NCI-H1417 treated with DMSO at 0.1 percent for 48 hours (cell line): ENCODE measurements at regions not wholly inside any gene's neighbourhood (a gene's known extent, or its start where the extent isn't known, plus 50 kb on each side); places are given as distances from the start of the nearest gene placed in this dataset.
"Not testable (repeated sequence)": the region's sequence is repeated elsewhere in the genome, so short reads cannot be mapped to it uniquely, and the experiment has no call there.

ENCODE experiments used
- DNase-seq: peaks from one replicate; lab custom pipeline; 2025; lab: John Stamatoyannopoulos, UW

DNA sequence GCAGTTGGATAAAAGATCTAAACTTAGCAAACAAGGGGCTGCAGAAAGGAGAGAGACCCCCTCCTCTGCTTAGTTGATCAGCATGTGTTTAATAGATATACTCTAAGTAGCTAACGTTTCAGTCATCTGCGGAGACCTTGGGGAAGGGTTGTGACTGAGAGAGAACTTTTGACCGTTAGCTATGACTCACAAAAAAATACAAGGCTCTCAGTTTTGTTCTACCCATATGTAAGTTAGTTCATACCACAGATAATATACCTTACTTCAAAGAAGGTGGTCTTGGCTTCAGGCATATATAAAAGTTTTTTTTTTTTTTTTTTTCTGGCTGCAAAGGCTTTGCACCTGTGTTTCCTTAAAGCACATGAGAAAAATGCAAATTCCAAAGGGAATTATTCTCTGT lies 258.9 kb downstream of the GJA1 start:
- DNase-seq, result no peak

DNA sequence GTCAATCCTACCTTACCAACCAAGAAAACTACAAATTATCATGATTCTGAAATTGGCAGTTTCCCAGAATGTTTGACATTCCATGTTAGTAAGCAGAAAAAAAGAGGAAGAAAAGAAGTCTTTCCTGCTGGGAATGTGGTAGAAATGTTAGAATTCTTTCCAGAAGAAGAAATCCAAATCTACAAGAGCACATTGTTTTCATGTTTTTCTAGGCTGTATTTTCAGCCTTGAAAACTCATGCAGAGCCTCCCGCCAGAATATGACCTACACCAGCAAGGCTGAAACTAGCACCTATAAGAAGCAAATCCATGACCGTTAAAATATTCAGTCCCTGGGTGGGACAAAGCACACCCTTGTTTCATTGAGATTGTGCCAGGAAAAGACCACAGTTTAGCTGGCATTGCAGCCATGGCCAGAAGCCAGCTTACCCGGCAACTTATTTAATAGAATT lies 259.4 kb downstream of the GJA1 start:
- DNase-seq, result no peak

DNA sequence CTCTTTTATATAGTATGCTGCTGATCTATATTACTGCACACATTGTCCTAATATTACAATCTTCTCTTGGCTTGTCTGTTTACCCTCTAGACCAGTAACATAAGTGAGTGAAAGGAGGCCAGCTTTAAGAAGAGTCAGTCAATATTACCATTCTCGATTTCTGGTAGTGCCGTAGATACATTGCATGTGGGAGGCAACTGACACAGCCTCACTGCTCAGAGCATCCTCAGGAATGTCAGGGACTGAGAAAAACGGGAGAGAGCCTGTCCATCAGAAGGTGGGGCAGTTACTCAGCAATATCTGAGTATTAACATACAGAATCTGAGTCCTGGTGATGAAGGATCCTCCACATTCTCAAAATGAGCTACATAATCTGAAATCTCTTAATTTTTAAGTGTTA lies 259.9 kb downstream of the GJA1 start:
- DNase-seq, result no peak

DNA sequence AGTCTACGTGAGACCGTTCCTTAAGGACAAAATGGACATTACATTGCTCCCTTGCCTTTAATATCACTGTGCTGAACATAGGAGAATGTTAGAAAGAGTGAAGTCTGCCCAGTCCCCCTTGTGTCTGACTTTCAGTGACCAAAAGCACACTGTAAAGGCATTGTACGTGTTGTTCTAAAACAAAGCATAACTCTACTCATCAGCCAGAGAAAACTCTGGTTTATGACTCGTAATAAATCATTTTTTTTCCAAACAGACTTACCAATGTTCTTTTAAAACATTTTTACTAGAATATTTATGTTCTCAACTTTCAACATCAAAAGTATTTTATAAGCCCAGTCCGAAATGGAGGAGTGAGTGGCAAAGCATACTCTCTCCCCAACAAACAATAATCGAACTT lies 262.5 kb downstream of the GJA1 start:
- no peak for DNase-seq

DNA sequence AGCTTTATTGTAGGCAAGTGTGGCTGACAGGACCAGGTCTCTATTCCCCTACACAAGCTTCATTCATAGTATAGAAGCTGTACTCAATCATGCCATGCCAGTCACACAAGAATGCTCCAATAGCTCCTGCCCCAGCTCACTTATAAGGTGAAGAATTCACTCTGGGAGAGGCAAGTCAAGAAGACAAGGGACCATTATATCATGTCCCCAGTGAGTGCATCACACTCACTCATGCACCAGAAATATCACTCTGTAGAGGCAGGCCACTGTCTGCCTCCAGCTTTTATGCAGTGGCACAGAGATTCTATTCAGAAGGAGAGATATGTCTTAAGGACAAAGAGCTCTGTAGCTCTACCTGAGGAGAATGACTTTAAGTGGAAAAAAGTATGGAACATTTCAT lies 263.2 kb downstream of the GJA1 start:
- DNase-seq, result no peak

DNA sequence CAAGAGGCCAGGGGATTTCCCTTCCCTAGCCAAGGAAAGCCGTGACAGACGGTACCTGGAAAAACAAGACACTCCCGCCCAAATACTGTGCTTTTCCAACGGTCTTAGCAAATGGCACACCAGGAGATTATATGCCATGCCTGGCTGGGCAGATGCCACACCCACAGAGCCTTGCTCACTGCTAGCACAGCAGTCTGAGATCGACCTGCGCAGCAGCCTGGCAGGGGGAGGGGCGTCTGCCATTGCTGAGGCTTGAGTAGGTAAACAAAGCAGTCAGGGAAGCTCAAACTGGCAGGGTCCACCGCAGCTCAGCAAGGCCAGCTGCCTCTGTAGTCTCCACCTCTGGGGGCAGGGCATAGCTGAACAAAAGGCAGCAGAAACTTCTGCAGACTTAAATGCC lies 267.7 kb downstream of the GJA1 start:
- not testable (repeated sequence) for DNase-seq

DNA sequence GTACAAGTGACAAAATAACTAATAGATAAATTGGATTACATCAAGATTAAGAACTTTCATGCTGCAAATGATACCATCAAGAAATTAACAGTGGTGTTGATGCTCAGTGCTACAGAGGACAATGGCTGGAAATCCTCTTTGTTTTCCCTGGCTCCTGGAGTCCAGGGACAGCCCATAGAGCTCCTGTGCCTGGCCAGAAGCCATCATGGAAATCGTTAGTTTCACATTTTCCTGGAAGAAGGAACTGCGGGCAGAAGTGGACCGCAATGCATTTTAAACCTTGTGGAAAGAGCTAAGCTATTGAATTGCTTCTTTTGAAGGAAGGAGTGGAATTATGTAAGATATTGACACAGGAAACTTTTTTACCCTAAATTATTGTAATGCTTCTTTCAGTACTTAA lies 276.0 kb downstream of the GJA1 start:
- DNase-seq, result no peak

DNA sequence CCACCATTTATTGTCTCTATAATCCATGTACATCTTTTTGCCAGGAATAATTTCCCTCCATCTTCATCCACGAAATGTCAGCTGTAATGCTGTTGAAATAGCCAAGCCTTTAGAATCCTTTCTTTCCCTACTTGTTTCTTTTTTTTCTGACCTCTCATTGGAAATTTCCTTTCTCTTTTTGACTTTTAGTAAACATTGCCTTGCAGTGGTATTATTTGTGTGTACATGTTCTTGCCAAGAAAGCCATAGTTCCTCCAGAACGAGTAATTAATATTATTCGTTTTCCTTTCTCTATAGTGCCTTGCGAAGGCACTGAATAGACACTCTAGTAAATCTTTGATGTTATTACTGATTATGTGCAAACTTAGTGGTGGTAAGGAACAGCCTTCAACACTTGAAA lies 282.2 kb downstream of the GJA1 start:
- DNase-seq, result no peak

DNA sequence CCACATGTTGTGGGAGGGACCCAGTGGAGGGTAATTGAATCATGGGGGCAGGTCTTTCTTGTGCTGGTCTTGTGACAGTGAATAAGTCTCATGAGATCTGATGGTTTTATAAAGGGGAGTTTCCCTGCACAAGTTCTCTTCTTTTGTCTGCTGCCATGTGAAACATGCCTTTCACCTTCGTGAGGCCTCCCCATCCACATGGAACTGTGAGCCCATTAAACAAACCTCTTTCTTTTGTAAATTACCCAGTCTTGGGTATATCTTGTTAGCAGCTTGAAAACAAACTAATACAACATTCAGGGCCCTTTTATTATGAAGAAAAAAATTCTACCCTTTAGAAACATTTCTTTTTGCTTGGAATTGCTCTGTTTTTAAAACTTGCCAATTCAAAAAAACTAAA lies 285.4 kb downstream of the GJA1 start:
- DNase-seq, result not testable (repeated sequence)

DNA sequence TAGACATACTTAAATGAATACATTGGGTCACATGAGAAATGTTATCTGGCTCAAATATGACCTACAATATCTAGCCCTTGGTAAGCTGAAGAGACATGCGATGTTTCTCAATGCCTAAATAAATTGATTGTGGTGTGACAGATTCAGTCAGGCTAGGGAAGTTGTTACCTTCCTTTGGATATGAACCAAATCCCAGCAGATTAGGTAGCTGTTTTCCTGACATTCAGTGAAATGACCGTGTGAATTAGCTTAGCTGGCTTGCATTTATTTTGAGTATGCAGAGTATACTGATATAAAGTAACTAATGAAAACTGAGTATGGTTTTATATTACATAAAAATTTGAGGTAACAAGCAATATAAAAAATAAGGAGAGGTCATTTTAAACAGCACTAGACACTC lies 288.2 kb downstream of the GJA1 start:
- no peak for DNase-seq

DNA sequence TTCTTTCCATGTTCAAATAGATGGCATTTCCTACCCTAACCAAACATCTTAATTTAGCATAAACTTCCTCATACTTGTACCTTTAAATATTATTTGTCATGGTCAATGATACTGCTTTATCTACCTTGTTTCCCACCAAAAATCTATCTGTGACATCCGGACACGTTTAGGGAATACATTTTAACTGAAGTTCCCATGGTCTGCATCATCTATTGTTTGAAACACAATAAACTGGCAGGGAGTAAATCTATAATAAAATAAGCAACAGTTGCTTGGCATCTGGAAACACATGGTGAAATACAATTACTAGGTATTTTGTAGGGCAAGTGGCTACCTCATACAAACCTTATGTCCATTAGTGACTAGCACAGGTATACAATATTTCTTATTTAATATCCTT lies 289.1 kb downstream of the GJA1 start:
- no peak for DNase-seq

DNA sequence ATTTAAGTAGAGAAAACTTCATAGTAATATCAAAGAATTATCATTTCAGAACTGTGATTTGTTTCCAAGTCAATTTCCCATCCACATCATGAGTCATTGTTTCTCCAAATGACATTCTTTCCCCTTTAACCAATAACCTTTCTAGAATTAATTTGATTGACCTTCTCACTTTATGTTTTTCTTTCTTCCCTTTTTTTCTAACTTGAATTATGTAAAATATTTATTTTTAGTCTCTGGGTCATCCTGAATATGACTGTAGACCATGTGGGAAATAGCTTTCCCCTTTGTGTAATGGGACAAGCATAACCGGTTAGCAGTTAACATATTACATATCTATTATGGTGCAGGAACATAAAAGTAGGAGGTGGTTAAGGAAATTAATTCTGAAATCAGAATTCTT lies 291.1 kb downstream of the GJA1 start:
- no peak for DNase-seq

DNA sequence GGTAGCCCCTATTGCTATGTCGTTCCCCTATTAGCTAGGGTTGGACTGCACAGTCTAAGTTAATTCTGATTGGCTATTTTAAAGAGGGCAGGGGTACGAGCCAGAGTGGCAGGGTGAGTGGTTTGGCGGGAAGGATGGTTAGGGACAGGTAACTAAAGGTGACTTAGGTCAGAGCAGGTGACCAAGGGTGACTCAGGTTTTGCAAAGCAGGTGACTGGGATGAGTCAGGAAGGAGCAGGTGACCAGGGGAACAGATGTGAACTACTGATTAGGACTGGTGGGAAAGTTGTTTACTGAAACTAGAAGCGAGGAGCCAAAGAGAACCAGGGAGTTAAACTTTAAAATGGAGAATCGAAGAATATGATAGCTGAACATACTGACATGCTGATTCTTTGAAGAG lies 295.2 kb downstream of the GJA1 start:
- DNase-seq, result no peak

DNA sequence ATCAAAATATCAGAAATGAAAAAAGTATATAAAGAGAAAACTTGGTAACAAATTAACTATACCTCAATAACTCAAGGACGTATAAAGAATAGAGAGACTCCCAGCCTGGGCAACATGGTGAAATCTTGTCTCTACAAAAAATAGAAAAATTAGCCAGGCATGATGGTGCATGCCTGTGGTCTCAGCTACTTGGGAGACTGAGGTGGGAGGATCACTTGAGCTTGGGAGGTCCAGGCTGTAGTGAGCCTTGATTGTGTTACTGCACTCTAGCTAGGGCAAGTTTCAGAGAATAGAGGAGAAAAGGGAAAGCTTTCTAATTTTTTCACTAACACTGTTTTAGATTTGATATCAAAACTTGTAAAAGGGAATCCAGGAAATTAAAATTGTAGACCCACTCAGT lies 295.9 kb downstream of the GJA1 start:
- DNase-seq, result no peak

DNA sequence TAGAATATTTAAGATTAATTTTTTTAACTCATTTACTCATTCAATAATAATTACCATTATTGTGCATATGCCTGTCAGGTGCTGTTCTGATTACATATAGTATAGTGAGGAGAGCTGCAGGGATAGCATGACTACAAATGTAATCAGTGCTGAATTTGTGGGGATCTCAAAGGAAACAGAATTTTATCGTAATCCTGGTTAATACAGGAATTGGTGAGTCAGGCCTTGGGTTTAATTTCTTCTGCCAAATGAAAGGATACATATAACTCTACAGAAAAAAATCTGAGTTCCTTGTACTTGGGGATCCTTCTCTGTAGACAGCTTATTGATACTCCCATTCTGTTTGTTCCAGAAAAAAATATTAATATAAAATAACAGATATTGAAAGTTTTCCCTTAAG lies 297.2 kb downstream of the GJA1 start:
- no peak for DNase-seq

DNA sequence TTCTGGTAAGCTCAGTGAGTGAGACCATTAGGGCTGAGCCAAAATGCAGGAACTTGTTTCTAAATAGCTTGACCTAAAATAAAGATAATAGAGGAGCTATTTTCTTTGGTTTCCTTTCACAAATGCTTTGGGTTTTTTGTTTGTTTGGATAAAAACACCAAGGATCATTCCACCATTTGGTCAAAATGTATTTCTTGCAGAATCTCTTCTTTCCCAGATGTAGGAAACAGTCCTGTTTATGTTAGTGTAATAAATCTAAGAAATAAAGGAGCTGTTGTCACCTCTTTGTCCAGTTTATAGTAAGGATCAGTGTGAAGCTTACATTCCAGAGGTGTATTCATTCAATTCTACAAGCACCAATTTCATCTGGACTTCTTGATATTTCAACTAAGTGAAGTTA lies 297.8 kb downstream of the GJA1 start:
- DNase-seq, result no peak

DNA sequence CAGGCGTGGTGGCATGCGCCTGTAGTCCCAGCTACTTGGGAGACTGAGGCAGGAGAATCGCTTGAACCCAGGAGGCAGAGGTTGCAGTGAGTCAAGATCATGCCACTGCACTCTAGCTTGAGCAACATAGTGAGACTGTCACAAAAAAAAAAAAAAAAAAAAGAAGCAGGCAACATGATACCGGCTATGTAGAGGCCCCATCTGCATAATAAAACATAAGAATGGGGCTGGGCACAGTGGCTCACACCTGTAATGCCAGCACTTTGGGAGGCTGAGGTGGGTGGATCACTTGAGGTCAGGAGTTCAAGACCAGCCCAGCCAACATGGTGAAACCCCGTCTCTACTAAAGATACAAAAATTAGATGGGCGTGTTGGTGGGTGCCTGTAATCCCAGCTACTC lies 304.7 kb downstream of the GJA1 start:
- not testable (repeated sequence) for DNase-seq

DNA sequence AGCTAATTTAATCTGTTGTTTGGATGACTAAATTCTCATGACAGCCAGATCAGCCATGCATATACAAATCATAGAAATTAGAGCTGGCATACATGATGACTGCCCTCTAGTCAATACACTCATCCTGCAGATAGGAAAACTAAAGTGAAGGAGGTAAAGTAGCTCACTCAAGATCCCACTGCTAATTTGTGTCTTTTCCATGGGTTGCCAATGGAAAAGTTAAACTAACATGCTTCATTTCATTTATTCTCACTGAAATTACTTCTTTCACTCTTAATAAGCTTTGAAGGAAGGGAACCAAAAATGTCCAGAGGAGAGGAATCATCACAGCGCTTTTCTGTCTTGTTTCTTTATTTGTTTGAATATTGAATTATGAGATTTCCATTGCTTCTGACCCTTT lies 308.2 kb downstream of the GJA1 start:
- no peak for DNase-seq

DNA sequence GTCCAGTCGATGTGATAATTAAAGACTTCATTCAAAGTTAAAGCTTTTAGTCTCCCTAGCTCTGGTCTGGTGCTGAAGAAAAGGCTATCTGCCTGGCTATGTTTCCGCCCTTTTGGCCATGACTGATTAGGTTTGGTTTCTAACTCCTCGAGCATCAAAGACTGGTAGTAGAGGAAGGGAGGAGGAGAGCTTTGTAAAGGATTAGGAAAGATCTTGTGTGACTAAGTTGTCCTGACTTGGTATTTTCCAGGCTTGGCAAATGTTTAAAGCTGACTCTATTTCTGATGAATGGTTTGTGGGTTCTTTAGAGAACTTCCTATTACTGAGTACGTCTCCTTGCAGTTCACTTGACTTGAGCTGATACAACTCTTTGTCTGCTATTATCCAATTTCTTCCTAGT lies 312.9 kb downstream of the GJA1 start:
- no peak for DNase-seq

DNA sequence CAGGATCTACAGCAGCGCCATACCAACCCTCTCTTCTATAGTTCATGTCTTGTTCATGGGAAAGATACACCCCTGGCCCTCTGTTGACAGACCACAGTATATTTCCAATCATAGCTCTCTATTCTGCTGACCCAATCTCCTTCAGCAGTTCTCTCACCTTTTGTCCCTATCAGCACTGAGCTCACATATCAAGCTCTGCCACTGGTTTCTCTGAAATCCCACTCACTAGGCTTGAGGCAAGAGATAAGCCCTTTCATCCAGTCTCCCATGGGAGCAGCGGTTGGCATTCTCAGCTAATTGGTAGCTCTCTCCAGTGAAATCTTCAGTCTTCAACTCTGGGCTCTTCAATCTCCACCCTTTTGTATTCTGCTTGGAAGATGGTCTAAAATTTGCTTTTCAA lies 313.4 kb downstream of the GJA1 start:
- no peak for DNase-seq

DNA sequence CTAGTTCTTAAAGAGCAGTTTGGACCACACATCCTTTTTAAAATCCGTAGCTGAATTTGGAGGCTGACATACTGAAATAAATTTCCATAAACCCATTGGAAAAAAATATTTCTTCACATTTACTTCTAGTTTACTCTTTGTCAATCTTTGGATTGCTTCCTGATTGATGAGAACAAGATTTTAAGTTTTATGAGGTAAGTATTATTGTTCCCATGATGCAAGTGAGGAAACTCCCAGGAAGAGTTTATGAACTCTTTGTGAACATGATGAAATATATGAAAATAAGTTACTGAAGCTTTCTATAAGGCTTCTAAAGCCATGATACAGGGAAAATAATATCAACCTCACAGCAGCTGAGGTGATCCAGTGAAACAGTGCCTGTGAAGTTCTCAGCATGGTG lies 320.0 kb downstream of the GJA1 start:
- no peak for DNase-seq

DNA sequence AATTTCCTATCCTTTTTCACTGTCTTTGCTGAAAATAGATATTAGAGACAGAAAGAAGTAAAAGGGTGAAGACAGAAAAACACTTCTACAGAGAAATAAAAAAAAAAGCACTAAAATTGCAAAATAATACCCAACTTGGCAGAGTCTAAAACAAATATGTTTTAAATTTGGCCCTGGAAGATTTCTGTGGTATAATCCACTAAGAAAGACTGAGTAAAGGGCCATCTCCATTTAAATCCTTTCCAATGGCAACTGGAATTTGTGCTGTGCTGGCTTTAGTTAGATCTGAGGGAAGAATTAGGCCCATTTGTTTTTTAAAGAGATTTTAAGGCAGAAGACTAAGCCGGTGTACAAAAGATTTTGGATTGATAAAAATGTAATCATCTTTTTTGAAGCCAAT lies 321.2 kb downstream of the GJA1 start:
- no peak for DNase-seq

DNA sequence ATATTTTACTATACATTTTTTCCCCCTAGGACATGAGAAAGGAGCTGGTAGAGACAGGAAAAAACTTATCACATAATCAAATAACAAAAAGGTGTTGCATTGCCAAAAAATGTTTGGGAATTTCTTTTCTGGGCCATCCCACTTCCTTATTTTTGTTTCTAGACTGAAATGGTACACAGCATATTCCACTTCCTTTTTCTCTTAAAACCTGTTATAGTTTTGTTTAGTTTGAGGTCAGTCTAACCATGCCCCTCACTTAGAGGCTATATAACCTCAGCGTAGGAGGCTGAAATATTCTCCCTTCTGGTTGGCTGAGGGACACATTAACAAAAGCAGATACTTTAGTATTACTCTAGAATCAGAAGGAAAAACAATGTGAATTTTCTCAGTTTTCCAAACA lies 323.9 kb downstream of the GJA1 start:
- DNase-seq, result no peak

DNA sequence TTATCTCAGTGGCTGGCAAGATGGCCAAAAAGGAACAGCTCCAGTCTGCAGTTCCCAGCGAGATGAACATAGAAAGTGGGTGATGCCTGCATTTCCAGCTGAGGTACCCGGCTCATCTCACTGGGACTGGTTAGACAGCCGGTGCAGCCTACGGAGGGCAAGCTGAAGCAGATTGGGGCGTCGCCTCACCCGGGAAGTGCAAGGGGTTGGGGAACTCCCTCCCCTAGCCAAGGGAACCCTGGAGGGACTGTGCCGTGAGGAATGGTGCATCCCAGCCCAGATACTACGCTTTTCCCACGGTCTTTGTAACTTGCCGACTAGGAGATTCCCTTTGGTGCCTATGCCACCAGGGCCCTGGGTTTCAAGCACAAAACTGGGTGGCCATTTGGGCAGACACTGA lies 324.7 kb downstream of the GJA1 start:
- no peak for DNase-seq

DNA sequence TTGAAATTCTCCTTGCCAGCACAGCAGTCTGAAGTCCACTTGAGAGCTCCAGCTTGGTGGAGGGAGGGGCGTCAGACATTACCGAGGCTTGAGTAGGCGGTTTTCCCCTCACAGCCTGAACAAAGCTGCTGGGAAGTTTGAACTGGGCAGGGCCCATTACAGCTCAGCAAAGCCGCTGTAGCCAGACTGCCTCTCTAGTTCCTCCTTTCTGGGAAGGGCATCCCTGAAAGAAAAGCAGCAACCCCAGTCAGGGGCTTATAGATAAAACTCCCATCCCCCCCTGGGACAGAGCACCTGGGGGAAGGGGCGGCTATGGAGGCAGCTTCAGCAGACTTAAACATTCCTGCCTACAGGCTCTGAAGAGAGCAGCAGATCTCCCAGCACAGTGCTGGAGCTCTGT lies 325.3 kb downstream of the GJA1 start:
- DNase-seq, result no peak
